GM19372 (cell line): ENCODE measurements at regions not wholly inside any gene's neighbourhood (a gene's known extent, or its start where the extent isn't known, plus 50 kb on each side); places are given as distances from the start of the nearest gene placed in this dataset.

Experiments
- ATAC-seq: cut with Tn5 transposase; IDR thresholded peaks from one replicate; pipeline ENCODE4 v1.9.1; 2021; ENCODE audit warnings: mild to moderate bottlenecking, low read depth, moderate library complexity; ENCODE audit not compliant: unreplicated experiment

DNA sequence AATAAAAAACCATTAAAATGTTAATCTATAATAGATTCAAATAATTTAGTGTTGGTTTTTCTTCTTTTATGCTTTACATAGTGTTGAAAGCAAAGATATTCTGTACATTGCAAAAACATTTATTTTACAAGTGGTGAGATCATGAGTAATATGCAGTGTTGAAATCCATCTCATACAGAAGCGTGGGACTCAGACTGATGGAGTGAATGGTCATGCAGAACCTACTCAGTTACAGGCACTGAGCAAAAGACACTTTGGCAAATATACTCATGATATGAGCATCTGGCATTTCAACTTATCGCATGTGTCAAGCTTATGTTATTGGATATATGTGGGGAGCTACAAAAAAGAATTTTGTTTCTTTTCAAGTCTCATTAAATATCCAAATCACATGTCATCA lies 620.2 kb upstream of the NETO1 start:
- ATAC-seq = no peak

DNA sequence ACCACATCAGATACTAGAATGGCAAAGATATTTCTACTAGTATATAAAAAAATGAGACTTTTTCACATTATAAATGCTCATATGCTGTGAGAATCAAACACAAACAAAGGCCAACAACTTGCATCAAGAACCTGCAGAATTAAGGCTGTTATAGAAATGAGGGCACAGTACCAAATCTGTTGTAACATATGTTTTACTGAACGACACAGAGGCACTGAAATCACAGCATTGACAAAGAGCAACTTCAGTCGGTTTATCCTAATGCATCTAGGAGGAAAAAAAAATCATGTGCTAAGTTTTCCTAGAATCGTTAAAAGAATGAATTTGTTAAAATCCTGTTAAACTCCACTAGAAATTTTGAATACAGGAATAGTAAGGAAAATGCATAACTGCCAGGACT lies 617.4 kb upstream of the NETO1 start:
- no peak for ATAC-seq

DNA sequence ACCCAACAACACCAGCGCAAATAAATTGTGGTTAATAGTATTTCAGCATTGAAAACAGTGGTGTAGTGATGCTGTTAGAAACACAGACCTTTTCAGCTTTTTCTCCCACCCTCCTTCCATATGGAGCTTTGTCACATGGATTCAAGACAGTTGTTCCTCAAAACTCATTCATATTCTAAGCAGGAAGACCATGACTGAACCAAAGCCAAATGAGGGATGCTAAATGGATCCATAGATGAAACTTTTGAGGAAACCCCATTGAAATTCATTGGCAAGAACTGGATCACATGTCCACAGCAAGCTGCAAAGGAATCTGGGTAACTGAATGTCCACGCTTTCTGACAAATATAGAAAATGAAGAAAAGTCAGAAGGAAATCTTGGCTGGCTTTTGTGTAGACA lies 615.1 kb upstream of the NETO1 start:
- no peak for ATAC-seq

GRCh38 chr18:73479477-73479876 lies 611.7 kb upstream of the NETO1 start:
- ATAC-seq = no peak

DNA sequence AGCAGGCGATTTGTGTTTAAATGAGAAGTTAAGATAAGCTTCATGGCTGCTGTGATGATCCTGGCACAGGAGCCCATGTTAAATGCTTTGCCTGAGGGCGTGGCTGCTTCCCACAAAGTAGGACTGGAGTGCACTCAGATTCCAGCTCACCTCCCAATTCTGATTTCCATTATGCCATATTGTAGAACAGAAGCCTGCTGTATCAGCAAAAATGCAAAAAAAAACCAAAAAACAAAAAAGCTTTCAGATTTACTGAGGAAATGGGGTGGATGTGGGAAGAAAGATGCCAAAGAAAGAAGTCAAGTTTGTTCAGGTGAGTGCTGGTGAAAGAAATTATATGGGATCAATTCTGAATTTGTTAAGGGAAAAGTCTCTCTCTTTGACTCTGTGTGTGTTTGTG lies 610.4 kb upstream of the NETO1 start:
- ATAC-seq = no peak

DNA sequence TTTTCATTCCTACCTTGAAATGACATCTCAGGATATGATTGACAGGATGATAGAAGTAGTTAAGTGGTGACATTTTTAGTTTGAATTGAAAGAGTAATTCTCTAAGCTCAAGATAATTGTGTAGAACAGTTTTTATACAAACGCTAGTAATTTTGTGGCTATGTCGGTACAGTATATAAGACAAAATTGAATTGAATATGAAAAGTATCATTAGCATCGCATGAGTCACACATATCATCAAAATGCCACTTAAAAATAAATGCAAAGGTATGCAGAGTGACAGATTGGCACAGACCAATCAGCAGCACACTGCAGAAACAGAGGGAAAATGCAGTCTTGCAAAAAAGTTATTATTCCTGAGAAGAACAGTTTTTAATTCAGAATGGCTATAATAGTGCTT lies 608.2 kb upstream of the NETO1 start:
- no peak for ATAC-seq

GRCh38 chr18:73462092-73462491 lies 594.3 kb upstream of the NETO1 start:
- no peak for ATAC-seq

- ATAC-seq = no peak
Measured at GRCh38 chr18:73461780-73462059, 593.9 kb upstream of the NETO1 start.

DNA sequence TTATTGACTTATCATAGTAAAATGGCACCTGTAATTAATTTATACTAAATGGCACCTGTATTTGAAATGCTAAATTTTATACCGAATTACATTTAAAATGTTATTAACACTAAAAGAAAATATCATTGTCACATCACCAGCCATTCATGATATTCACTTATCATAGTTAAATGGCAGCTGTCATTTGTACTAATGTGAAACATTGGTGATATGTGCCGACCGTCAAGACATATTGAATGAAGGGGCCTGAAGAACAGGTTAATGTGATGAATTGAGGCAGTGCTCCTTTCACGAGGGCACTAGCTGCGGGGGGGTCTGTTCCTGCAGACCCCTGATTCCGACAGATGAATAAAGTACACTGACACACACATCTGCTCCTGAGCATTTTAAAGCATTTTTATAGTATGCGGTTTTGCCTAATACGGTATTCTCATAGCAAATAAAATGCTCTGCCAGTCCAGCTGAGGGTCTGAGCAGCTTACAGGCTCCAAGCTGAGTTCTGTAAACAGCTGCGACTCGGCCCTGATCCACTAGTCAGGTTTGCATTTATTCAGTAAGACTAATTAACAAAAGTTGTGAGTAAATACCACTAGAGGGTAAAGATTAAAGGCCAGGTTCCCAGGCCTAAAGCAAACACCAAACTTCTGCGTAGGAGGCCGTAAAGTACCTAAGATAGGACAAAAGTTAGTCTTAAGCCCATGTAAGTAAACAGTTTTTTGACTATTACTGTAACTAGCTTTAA lies 593.4 kb upstream of the NETO1 start:
- ATAC-seq = no peak

DNA sequence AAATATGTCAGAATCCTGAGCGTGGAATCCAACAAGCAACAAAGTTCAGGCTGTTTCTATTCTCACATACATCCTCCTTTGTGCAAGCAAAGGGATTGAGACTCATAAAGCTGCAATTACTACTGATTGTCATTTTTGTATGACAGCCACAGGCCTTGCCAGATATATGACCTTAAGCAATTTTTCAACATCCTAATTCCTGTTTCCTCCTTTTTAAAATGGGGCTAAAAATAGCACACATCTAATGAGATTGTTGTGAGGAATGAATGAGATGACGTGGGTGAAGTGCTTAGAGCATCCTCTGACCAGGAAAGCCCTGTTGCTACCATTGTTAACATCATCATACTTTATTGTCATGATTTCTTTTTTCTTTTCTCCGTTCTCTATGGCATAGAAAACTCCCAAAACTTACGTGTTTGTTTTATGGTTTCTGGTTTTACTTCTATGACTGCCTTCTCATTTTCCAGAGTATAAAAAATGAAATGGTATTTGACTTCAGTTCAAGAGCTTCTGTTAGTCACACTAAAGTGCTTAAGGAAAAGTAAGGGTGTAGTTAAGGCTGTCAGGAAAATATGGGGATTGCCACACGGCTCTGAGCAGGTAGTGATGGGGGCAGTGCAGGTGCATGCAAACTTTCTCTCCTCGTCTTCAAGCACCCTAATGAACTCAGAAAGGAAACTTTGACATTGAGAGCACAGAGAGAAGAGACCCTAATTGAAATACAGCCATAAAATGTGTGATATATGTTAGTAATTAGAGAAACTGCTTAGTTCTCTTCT lies 590.6 kb upstream of the NETO1 start:
- ATAC-seq = no peak

GRCh38 chr18:73456643-73457042 lies 588.9 kb upstream of the NETO1 start:
- no peak for ATAC-seq

DNA sequence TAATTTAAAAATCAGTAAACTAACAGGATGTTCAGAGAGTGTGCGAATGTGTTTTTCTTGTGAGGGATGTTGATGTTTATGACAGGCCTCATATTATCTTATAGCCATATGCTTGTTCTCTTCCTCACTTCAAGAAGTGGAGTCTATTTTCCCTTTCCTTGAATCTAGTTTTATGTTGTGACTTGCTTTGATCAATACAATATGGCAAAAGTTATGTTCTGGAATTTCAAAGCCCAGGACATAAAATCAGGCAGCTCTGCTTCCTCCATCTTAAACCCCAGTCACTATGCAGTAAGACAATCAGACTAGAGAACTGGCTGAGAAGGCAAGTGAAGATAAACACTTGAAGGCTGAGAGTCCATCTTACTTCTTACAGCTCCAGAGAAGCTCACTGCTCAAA lies 585.1 kb upstream of the NETO1 start:
- ATAC-seq = no peak

- ATAC-seq = no peak
Measured at GRCh38 chr18:73446502-73446901, 578.7 kb upstream of the NETO1 start.

GRCh38 chr18:73431620-73432019 lies 563.8 kb upstream of the NETO1 start:
- ATAC-seq = no peak

DNA sequence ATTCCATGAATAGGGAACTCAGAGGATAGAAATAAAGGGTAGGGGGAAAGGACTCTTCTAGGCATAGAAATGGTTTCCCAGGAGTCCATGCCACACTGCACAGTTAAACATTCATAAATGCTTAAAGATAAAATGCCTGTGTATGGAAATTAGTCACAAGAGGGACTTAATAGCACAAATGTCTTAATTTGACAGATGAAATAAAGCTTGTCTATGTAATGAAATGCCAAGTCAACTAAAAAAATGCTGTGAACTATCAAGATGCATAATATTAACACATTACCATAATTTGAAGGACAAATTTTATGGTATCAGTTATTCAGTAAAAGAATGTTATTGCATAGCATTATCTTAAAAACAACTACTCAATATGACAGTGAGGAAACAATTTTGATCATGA lies 553.2 kb upstream of the NETO1 start:
- ATAC-seq = no peak

DNA sequence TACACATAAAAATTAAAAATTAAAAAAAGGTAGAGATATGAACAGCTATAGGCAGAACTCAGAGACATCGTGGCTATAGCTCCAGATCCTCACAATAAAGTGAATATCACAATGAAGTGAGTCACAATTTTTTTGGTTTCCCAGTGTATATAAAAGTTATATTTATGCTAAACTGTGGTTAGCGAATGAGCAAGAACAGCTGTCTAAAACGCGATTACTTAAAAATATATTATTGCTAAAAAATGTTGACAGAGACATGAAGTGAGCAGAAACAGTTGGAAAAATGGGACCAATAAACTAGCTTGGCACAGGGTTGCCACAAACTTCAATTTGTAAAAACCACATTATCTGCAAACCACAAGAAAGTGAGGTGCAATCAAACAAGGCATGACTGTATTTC lies 551.7 kb upstream of the NETO1 start:
- ATAC-seq = no peak

GRCh38 chr18:73414598-73414997 lies 546.8 kb upstream of the NETO1 start:
- no peak for ATAC-seq

DNA sequence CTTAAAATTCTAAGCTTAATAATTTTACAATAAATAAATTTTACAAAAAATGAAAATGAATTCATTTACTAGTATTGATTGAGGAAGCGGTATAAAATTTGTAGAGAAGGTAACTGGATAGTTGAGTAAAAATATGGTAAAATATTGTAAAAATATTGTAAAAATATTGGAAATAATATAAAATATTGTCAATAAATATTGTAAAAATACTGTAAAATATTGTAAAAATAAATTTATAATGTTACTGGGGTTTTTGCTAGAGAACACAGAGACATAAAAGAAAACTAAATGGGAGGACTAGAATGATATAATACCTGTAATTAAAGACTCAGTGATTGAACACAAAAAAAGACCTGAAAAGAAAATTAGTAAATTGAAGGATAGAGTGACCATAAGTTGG lies 546.3 kb upstream of the NETO1 start:
- no peak for ATAC-seq

GRCh38 chr18:73409242-73409641 lies 541.5 kb upstream of the NETO1 start:
- no peak for ATAC-seq

- no peak for ATAC-seq
Measured at GRCh38 chr18:73408469-73408868, 540.7 kb upstream of the NETO1 start.

GRCh38 chr18:73407506-73407905 lies 539.7 kb upstream of the NETO1 start:
- no peak for ATAC-seq

DNA sequence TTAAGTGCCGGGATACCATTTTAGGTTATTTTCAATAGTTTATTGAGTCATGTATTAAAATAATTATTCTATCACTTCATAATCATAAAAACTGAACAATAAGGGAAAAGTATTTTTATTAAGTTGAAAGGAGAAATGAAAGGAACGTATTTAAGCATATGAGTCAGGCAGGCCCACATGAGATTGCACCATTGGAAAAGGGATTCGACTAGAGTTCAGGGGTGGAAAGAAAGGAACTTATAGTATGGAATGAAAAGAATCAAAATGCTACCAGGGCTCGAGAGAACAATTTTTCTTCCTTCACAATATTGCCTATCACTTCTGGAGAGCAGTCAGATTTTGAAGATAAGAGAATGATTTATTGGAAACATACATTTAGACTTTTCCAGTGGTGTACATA lies 516.5 kb upstream of the NETO1 start:
- ATAC-seq = no peak

GRCh38 chr18:73381699-73382036 lies 513.9 kb upstream of the NETO1 start:
- no peak for ATAC-seq
